HCT116 (cell line): ENCODE measurements at regions not wholly inside any gene's neighbourhood (a gene's known extent, or its start where the extent isn't known, plus 50 kb on each side); places are given as distances from the start of the nearest gene placed in this dataset.

Source experiments
- ATAC-seq: fragments of 200-7000 bp; cut with Tn5 transposase; 2 replicates; pipeline ENCODE4 v1.9.1; 2020; ENCODE audit warnings: mild to moderate bottlenecking, moderate library complexity
- BruUV-seq: library from RNA; stranded (reverse); fragments of 400-500 nt; replicated peaks from 2 replicates; lab custom pipeline; 2021; lab: Mats Ljungman, UMichigan
- CTCF ChIA-PET: fragments of 300-600 bp; sonication (Branson Sonifier 250); formaldehyde crosslinking; loops from one replicate; lab custom pipeline; 2021; ENCODE audit warnings: antibody characterized with exemption; lab: Charles Lee
- POLR2A ChIA-PET: fragments of 300-600, 350-600 bp; sonication (Branson Sonifier 250); formaldehyde crosslinking; loops from one replicate; lab custom pipeline; 2021; ENCODE audit warnings: antibody characterized with exemption; lab: Charles Lee
- RAD21 ChIA-PET, 2 experiments: fragments of 300-600 bp; sonication (Branson Sonifier 250); formaldehyde crosslinking; loops; one replicate each; lab custom pipeline; 2023; ENCODE audit warnings: low total read pairs in 2 of 2; ENCODE audit not compliant: uncharacterized antibody in 2 of 2, unreplicated experiment in 2 of 2, low non-redundant PET in 1 of 2; lab: Charles Lee
- DNase-seq: peaks from one replicate; pipeline ENCODE4 v3.0.0-alpha.2; 2010; ENCODE audit warnings: low read depth, low spot score
- H2AFZ ChIP-seq: fragments of 200-600 bp; shearing (Covaris generic), sonication (generic); 2 replicates; pipeline ENCODE4 v1.6.1; 2017; ENCODE audit warnings: low read depth, mixed run types, mixed read lengths, antibody characterized with exemption, low read length; ENCODE audit not compliant: poor library complexity, severe bottlenecking
- H3K27ac ChIP-seq: 2 replicates; pipeline ENCODE4 v1.5.1; 2012; ENCODE audit warnings: low read depth, low read length
- H3K27me3 ChIP-seq: fragments of 200-600 bp; sonication (generic); 2 replicates; pipeline ENCODE4 v1.6.1; 2016; ENCODE audit warnings: mixed run types, low read length, mixed read lengths; ENCODE audit not compliant: insufficient read depth
- H3K36me3 ChIP-seq, 2 experiments: fragments of 200-500 bp in 1 of 2; fragments of 200-600 bp in 1 of 2; sonication (Bioruptor generic) in 1 of 2; sonication (generic) in 1 of 2; 2 replicates each; pipeline versions ENCODE4 v1.5.1 to v1.6.1; 2014 to 2016; ENCODE audit warnings: low read length in 2 of 2, inconsistent platforms in 1 of 2, mixed read lengths in 1 of 2, mixed run types in 1 of 2; ENCODE audit not compliant: insufficient read depth in 2 of 2, control insufficient read depth in 1 of 2
- H3K4me1 ChIP-seq, 2 experiments: fragments of 200-600 bp in 1 of 2; sonication (generic) in 1 of 2; 2 replicates each; pipeline versions ENCODE4 v1.5.1 to v1.6.1; 2012 to 2017; ENCODE audit warnings: low read length in 2 of 2, inconsistent platforms in 1 of 2, mild to moderate bottlenecking in 1 of 2, mixed read lengths in 1 of 2, mixed run types in 1 of 2, moderate library complexity in 1 of 2; ENCODE audit not compliant: insufficient read depth in 2 of 2, control insufficient read depth in 1 of 2
- H3K4me2 ChIP-seq: fragments of 200-600 bp; sonication (generic); 2 replicates; pipeline ENCODE4 v1.6.1; 2017; ENCODE audit warnings: mixed run types, low read length, mixed read lengths
- H3K4me3 ChIP-seq, 2 experiments: fragments of 200-600 bp in 1 of 2; sonication (generic) in 1 of 2; replicated peaks in 1 of 2; 2 replicates each; pipeline ENCODE4 v1.5.1; 2011 to 2016; ENCODE audit warnings: low read length in 2 of 2, control low read depth in 1 of 2, low read depth in 1 of 2, mild to moderate bottlenecking in 1 of 2, mixed read lengths in 1 of 2, mixed run types in 1 of 2
- H3K79me2 ChIP-seq: fragments of 200-600 bp; sonication (generic); 2 replicates; pipeline ENCODE4 v1.6.1; 2017; ENCODE audit warnings: mild to moderate bottlenecking, mixed run types, low read length, moderate library complexity, mixed read lengths; ENCODE audit not compliant: insufficient read depth
- H3K9ac ChIP-seq: fragments of 200-600 bp; sonication (generic); 2 replicates; pipeline ENCODE4 v1.6.1; 2016; ENCODE audit warnings: low read length, mixed read lengths
- H3K9me2 ChIP-seq: fragments of 200-600 bp; sonication (generic), shearing (Covaris generic); 2 replicates; pipeline ENCODE4 v1.6.1; 2017; ENCODE audit warnings: mixed run types, mild to moderate bottlenecking, moderate library complexity; ENCODE audit not compliant: insufficient read depth
- H3K9me3 ChIP-seq, 2 experiments: fragments of 200-500 bp in 1 of 2; fragments of 200-600 bp in 1 of 2; sonication (Bioruptor generic) in 1 of 2; sonication (generic) in 1 of 2; 2 replicates each; pipeline ENCODE4 v1.6.1; 2014 to 2017; ENCODE audit warnings: low read length in 2 of 2, mixed read lengths in 2 of 2, inconsistent platforms in 1 of 2, low read depth in 1 of 2, mild to moderate bottlenecking in 1 of 2, mixed run types in 1 of 2, moderate library complexity in 1 of 2; ENCODE audit not compliant: control insufficient read depth in 1 of 2, insufficient read depth in 1 of 2
- H4K20me1 ChIP-seq: fragments of 200-600 bp; sonication (generic), shearing (Covaris generic); 2 replicates; pipeline ENCODE4 v1.6.1; 2017; ENCODE audit warnings: mixed run types, mild to moderate bottlenecking, moderate library complexity; ENCODE audit not compliant: insufficient read depth
- CEBPB ChIP-seq: IDR thresholded peaks from 2 replicates; pipeline ENCODE4 v1.6.1; 2012; ENCODE audit warnings: low read depth
- ELF1 ChIP-seq: IDR thresholded peaks from 2 replicates; pipeline ENCODE4 v1.6.1; 2012; ENCODE audit warnings: low read depth, borderline replicate concordance
- EZH2 ChIP-seq: fragments of 200-600 bp; sonication (generic); IDR thresholded peaks from 2 replicates; pipeline ENCODE4 v1.6.1; 2017; ENCODE audit warnings: antibody characterized with exemption, mixed run types
- EZH2phosphoT487 ChIP-seq: fragments of 200-600 bp; IDR thresholded peaks from 2 replicates; pipeline ENCODE4 v1.6.1; 2018; ENCODE audit warnings: antibody characterized with exemption, borderline replicate concordance
- FOSL1 ChIP-seq: IDR thresholded peaks from 2 replicates; pipeline ENCODE4 v1.6.1; 2012; ENCODE audit warnings: low read depth
- JUND ChIP-seq: IDR thresholded peaks from 2 replicates; pipeline ENCODE4 v1.6.1; 2012
- POLR2A ChIP-seq: IDR thresholded peaks from 2 replicates; pipeline ENCODE4 v1.7.0; 2011; ENCODE audit warnings: borderline replicate concordance; ENCODE audit not compliant: insufficient read depth, insufficient read length; ENCODE audit errors: extremely low read depth
- POLR2AphosphoS5 ChIP-seq: IDR thresholded peaks from 2 replicates; pipeline ENCODE4 v1.6.1; 2011; ENCODE audit warnings: mild to moderate bottlenecking, low read depth, low read length, moderate library complexity
- SIN3A ChIP-seq: IDR thresholded peaks from 2 replicates; pipeline ENCODE4 v1.6.1; 2012; ENCODE audit warnings: low read depth
- SP1 ChIP-seq: IDR thresholded peaks from 2 replicates; pipeline ENCODE4 v1.6.1; 2012; ENCODE audit warnings: low read depth
- SRF ChIP-seq: IDR thresholded peaks from 2 replicates; pipeline ENCODE4 v1.6.1; 2012; ENCODE audit warnings: low read depth
- TCF7L2 ChIP-seq: IDR thresholded peaks from 2 replicates; pipeline ENCODE4 v1.7.0; 2011; ENCODE audit warnings: borderline replicate concordance, inconsistent platforms; ENCODE audit not compliant: insufficient read depth, insufficient read length; ENCODE audit errors: extremely low read depth
- ZFX ChIP-seq: fragments of 450-650 bp; IDR thresholded peaks from 2 replicates; pipeline ENCODE4 v1.6.1; 2017
- ZNF274 ChIP-seq: fragments of 200-500 bp; sonication (Bioruptor generic); IDR thresholded peaks from 2 replicates; pipeline ENCODE4 v1.6.1; 2014; ENCODE audit warnings: mild to moderate bottlenecking, low read depth, low read length, inconsistent platforms
- intact Hi-C: fragments of 100-400 bp; cut with micrococcal nuclease; formaldehyde crosslinking; loops from 2 replicates; pipeline ENCODE4 v1.10.0; 2022
- TF ChIP-seq, protein P1 (sequence below): IDR thresholded peaks from 2 replicates; pipeline ENCODE4 v1.6.1; 2012
- TF ChIP-seq, protein P2 (sequence below): IDR thresholded peaks from 2 replicates; pipeline ENCODE4 v1.6.1; 2012; ENCODE audit warnings: low read depth
- TF ChIP-seq, protein P3 (sequence below): IDR thresholded peaks from 2 replicates; pipeline ENCODE4 v1.6.1; 2011; ENCODE audit warnings: mild to moderate bottlenecking, low read length, moderate library complexity; ENCODE audit not compliant: insufficient replicate concordance; ENCODE audit errors: extremely low read depth
- TF ChIP-seq, protein P4 (sequence below): IDR thresholded peaks from 2 replicates; pipeline ENCODE4 v1.6.1; 2012

DNA sequence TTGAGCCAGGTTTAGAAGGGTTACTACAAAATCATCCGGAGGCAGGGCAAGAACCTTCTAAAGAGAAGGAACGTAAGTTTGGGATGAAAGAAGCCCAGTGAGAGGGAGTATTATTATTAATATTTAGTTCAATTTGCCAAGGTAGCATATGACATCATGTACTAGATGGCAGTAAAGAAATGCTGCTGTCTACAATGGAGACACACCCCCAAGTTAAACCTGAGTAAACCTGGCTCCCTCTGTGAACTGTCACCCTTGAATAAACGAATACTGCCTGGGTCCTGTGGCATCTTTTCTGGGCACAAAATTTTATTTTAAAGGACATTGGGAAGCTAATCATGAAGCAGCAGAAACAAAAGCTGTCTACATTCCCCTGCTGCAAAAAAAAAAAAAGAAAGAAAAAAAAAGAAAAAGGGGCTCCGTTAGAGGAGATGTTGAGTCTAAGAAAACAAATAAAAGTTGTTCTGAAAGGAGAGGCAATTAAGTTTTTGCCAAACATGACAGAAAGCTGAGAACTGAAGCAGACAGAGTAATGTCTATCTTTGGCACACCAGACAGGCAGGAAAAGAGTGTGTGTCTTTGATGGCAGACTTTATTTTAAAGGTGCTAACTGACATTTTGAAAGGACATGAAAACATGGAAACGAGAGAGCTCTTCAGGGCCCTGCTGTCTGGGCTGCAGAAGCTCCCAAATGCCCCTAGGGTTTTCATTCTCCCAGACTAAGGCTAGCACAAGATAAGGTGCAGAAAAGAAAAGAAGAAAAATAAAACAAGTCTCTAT lies 557.7 kb upstream of the CHAC2 start:
- BruUV-seq: no TSS peak
- Histone ChIP-seq H3K9me2 (no peaks in the 10 kb centered on the region), H3K4me3 (no peak overlapping the region), H3K9ac (no peak overlapping the region), H3K27me3 (no peaks in the 10 kb centered on the region), H3K4me1 (no peaks in the 10 kb centered on the region), H3K79me2 (no peaks in the 10 kb centered on the region), H3K36me3 (no peaks in the 10 kb centered on the region)
- POLR2A ChIA-PET: no interaction called here
- ATAC-seq (no peak), DNase-seq (no peak)
- CTCF ChIA-PET: interaction anchor here (0.9 kb wide), 1 partner anchor 191 kb away, joined by 3 read pairs; no protein-coding TSS in a partner anchor
- TF ChIP-seq EZH2 (no peak), TCF7L2 (no peak), JUND (no peak), CEBPB (no peak), SP1 (no peak), ZNF274 (no peak), POLR2A (no peak), SRF (no peak), POLR2AphosphoS5 (no peak), EZH2phosphoT487 (no peak), FOSL1 (no peak), ZFX (no peak), ELF1 (no peak), SIN3A (no peak)
- TF ChIP-seq, protein P1, sequence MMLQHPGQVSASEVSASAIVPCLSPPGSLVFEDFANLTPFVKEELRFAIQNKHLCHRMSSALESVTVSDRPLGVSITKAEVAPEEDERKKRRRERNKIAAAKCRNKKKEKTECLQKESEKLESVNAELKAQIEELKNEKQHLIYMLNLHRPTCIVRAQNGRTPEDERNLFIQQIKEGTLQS: no peak
- TF ChIP-seq, protein P2, sequence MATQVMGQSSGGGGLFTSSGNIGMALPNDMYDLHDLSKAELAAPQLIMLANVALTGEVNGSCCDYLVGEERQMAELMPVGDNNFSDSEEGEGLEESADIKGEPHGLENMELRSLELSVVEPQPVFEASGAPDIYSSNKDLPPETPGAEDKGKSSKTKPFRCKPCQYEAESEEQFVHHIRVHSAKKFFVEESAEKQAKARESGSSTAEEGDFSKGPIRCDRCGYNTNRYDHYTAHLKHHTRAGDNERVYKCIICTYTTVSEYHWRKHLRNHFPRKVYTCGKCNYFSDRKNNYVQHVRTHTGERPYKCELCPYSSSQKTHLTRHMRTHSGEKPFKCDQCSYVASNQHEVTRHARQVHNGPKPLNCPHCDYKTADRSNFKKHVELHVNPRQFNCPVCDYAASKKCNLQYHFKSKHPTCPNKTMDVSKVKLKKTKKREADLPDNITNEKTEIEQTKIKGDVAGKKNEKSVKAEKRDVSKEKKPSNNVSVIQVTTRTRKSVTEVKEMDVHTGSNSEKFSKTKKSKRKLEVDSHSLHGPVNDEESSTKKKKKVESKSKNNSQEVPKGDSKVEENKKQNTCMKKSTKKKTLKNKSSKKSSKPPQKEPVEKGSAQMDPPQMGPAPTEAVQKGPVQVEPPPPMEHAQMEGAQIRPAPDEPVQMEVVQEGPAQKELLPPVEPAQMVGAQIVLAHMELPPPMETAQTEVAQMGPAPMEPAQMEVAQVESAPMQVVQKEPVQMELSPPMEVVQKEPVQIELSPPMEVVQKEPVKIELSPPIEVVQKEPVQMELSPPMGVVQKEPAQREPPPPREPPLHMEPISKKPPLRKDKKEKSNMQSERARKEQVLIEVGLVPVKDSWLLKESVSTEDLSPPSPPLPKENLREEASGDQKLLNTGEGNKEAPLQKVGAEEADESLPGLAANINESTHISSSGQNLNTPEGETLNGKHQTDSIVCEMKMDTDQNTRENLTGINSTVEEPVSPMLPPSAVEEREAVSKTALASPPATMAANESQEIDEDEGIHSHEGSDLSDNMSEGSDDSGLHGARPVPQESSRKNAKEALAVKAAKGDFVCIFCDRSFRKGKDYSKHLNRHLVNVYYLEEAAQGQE: no peak
- TF ChIP-seq, protein P3, sequence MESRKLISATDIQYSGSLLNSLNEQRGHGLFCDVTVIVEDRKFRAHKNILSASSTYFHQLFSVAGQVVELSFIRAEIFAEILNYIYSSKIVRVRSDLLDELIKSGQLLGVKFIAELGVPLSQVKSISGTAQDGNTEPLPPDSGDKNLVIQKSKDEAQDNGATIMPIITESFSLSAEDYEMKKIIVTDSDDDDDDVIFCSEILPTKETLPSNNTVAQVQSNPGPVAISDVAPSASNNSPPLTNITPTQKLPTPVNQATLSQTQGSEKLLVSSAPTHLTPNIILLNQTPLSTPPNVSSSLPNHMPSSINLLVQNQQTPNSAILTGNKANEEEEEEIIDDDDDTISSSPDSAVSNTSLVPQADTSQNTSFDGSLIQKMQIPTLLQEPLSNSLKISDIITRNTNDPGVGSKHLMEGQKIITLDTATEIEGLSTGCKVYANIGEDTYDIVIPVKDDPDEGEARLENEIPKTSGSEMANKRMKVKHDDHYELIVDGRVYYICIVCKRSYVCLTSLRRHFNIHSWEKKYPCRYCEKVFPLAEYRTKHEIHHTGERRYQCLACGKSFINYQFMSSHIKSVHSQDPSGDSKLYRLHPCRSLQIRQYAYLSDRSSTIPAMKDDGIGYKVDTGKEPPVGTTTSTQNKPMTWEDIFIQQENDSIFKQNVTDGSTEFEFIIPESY: no peak
- TF ChIP-seq, protein P4, sequence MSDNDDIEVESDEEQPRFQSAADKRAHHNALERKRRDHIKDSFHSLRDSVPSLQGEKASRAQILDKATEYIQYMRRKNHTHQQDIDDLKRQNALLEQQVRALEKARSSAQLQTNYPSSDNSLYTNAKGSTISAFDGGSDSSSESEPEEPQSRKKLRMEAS: no peak
- TF ChIP-seq, all 23 proteins: peak for 0
- RAD21 ChIA-PET: no interaction called here
- intact Hi-C loops: no loop called here
- Histone ChIP-seq H4K20me1 (no peaks in the 10 kb centered on the region), H2AFZ (no peak overlapping the region), H3K9me3 (no peaks in the 10 kb centered on the region), H3K27ac (no peak overlapping the region), H3K4me2 (no peak overlapping the region)
